ENCODE measurements at regions not wholly inside any gene's neighbourhood (a gene's known extent, or its start where the extent isn't known, plus 50 kb on each side); places are given as distances from the start of the nearest gene placed in this dataset.
"Not testable (repeated sequence)": the region's sequence is repeated elsewhere in the genome, so short reads cannot be mapped to it uniquely, and the experiment has no call there.

- DNase-seq: no peak
Observed at GRCh38 chr4:27123123-27123768, 262.6 kb downstream of the STIM2 start.

DNA sequence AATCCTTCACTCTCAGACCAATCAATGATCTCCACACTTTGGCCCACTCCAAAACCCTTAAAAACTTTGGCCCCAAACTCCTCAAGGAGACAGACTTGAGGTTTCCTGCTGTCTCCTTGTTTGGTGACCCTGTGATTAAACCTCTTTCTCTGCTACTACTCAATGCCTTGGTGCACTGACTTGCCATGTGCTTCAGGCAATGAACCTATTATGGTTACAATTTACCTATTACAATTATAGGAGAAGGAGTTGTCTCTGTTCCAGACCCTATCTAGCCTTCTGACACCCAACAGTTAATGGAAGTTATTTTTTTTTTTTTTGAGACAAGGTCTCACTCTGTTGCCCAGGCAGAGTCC is 263.1 kb downstream of the STIM2 start:
- no peak for DNase-seq

DNA sequence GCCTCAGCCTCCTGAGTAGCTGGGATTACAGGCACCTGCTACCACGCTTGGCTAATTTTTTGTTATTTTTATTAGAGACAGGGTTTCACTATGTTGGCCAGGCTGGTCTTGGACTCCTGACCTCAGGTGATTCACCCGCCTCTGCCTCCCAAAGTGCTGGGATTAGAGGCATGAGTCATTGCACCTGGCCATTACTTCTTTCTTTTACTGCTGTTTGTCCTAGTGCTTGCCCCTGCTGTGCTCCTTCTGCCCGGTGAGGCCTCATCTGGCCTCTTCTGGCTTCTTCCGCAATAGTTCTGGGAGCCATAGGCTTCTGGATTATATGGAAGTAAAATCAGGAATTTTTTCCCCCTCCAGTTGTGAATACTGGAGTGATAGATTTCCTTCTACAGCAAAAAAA is 266.3 kb downstream of the STIM2 start:
- not testable (repeated sequence) for DNase-seq

DNA sequence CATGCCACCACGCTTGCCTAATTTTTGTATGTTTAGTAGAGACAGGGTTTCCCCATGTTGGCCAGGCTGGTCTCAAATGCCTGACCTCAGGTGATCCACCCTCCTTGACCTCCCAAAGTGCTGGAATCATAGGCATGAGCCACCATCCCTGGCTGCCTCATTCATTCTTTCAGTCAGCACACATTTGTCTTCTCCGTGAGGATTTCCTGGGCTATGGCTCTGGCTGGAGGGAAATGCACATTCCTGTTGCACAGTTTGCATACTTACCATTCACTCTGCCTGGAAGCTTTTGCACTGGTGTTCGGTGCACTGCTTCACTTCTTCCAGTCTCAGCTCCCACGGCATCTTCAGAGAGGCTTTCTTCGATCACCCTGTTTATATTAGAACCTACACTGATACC is 267.8 kb downstream of the STIM2 start:
- no peak for DNase-seq

GRCh38 chr4:27129871-27130366 is 269.3 kb downstream of the STIM2 start:
- DNase-seq: no peak

- no peak for DNase-seq
Observed at GRCh38 chr4:27132497-27132896, 271.9 kb downstream of the STIM2 start.

DNA sequence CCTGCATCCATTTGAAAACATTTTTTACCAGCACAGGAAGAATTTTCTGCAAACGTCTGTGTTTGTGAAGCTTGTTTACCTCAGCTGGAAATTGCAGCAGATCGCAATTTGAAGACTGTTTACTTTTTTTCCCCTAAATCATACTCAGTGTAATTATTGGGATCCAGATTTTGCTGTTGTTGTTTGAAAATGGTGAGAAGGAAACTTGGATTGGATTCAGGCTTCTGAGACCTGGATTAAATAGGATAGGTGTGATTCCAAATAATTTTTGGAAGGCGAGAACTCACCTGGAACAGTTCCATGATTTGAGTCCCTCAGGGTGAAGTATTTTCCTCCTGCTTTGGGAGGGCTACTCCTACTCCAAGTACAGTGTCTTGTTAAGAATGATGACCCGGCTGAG is 279.8 kb downstream of the STIM2 start:
- no peak for DNase-seq

DNA sequence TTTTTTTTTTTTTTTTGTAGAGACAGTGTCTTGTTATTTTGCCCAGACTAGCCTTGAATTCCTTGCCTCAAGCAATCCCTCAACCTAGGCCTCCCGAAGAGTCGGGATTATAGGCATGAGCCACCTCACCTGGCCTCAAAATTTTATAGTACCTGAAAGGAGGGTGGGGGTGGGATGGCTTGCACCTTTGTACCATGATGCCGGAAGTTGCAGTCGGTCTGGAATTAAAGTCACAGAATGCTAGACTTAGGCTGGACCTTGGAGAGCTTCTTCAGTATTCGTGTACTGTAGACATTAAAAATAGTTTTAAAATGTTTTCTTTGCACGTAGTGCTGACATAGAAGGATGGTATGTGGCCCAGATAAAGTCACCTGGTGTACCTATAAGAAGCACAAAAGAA is 280.9 kb downstream of the STIM2 start:
- DNase-seq: no peak

DNA sequence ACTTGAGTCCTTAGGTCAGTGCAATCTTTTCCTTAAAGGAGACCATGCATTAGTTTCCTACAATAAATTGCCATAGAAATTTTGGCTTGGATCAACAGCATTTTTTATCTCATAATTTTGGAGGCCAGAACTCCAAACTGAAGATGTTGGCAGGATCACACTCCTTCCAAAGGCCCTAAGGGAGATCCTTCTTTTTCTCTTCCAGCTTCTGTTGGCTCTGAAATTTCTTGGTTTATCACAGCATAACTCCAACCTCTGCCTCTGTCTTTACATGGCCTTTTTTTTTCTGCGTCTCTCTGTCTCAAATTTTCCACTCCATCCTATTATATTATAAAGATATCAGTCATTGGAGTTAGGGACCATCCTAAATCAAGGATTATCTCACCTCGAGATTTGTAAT is 282.2 kb downstream of the STIM2 start:
- no peak for DNase-seq

- DNase-seq: no peak
Observed at GRCh38 chr4:27145597-27145996, 285.0 kb downstream of the STIM2 start.

- no peak for DNase-seq
Observed at GRCh38 chr4:27148211-27148895, 287.7 kb downstream of the STIM2 start.

- no peak for DNase-seq
Observed at GRCh38 chr4:27149541-27150212, 289.0 kb downstream of the STIM2 start.

DNA sequence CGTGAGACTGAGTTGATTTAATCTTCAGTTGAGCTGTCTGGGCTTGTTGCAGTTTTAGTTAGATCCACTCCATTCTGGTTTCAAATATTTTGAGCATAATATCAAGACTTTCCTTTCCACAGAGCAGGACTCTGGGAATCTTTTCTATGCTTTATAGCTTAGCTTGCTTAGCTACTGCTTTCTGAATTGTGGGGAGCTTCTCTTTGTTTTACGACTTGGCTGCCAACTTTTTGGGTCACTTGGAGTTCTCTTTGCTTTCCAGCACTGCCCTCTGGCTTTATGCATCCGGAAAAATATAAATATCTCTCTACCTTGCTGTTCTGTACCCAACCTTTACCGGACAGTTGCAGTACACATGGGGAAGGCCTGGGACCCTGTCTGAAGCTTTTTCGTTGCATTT is 292.1 kb downstream of the STIM2 start:
- no peak for DNase-seq

- no peak for DNase-seq
Observed at GRCh38 chr4:27154706-27155105, 294.1 kb downstream of the STIM2 start.

DNA sequence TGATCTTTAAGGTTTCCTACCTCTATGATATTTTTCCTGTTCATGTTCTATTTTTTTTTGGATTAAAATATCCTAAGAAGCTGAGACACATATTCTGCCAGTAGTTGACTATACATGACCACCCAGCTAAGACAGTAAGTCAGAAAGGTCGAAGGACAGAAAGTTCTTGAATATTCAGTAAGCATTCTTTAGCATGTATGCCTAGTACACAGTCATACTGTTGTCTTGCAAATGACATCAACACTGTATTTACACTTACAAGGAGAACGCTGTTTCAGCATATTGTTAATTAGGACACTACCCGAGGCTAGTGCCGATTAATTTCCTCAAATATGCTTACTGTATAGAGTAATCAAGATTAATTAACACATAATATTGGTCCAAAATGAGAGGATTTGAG is 300.6 kb downstream of the STIM2 start:
- DNase-seq: no peak

GRCh38 chr4:27168783-27169182 is 308.1 kb downstream of the STIM2 start:
- DNase-seq: no peak

- no peak for DNase-seq
Observed at GRCh38 chr4:27173280-27173679, 312.6 kb downstream of the STIM2 start.

- DNase-seq: no peak
Observed at GRCh38 chr4:27176400-27176799, 315.8 kb downstream of the STIM2 start.

GRCh38 chr4:27176881-27177280 is 316.2 kb downstream of the STIM2 start:
- no peak for DNase-seq

DNA sequence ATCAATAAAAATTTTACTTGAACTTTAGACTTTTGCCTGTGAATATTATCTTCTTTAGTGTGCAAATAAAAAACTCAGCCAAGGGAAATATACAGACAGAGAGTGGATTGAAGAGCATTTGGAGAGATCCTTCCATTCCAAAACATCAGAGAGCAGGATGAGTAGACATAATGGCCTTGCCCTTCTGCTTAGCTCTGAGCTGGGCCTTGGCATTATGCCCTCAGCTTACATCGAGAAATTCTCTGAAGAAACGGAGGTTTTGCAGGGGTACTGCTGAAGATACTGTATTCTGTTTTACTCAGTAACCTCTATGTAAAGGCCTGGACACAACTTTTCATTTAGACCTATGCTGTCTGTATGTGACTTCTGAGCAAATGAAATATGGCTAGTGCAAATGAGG is 317.4 kb downstream of the STIM2 start:
- DNase-seq: no peak

- no peak for DNase-seq
Observed at GRCh38 chr4:27181693-27182092, 321.1 kb downstream of the STIM2 start.

DNA sequence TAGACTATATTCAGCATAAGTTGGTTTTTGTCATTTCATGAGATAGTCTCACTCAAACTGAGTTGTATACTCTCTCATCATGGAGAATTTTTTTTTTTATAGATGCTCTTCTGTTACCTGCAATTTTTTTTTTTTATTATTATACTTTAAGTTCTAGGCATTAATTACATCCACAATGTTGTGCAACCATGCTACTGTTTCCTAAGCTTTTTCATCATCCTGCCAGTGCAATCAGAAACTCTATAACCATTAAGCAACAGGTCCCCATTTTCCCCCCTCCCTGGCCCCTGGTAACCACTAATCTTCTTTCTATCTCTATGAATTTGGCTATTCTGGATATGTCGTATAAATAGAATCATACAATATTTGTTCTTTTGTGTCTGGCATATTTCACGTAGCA is 321.6 kb downstream of the STIM2 start:
- no peak for DNase-seq

GRCh38 chr4:27184508-27185155 is 324.0 kb downstream of the STIM2 start:
- no peak for DNase-seq

- no peak for DNase-seq
Observed at GRCh38 chr4:27186710-27187109, 326.1 kb downstream of the STIM2 start.
